PC-3 (cell line): ENCODE measurements at regions not wholly inside any gene's neighbourhood (a gene's known extent, or its start where the extent isn't known, plus 50 kb on each side); places are given as distances from the start of the nearest gene placed in this dataset.

ENCODE experiments used
- CTCF ChIP-seq: fragments of 300-600 bp; sonication (generic); conservative IDR thresholded peaks from 2 replicates; pipeline ENCODE4 v1.5.1; 2017; ENCODE audit warnings: antibody characterized with exemption, low read depth, mild to moderate bottlenecking, low read length
- EZH2 ChIP-seq: fragments of 300-600 bp; sonication (generic); IDR thresholded peaks from one replicate; pipeline ENCODE4 v1.6.1; 2017; ENCODE audit warnings: antibody characterized with exemption, mild to moderate bottlenecking, low read length; ENCODE audit not compliant: unreplicated experiment
- EZH2phosphoT487 ChIP-seq: fragments of 300-600 bp; sonication (generic); IDR thresholded peaks from 2 replicates; pipeline ENCODE4 v1.6.1; 2018; ENCODE audit warnings: mild to moderate bottlenecking, antibody characterized with exemption, low read length, borderline replicate concordance

- TF ChIP-seq CTCF (no peak), EZH2 (no peak), EZH2phosphoT487 (no peak)
These were observed 56.9 kb upstream of the TAGAP start for GRCh38 chr6:159101656-159102055.
